ENCODE measurements at regions not wholly inside any gene's neighbourhood (a gene's known extent, or its start where the extent isn't known, plus 50 kb on each side); places are given as distances from the start of the nearest gene placed in this dataset.
A peak's percentile ranks its signal among the peaks of the same experiment; 100 is the strongest.

DNA sequence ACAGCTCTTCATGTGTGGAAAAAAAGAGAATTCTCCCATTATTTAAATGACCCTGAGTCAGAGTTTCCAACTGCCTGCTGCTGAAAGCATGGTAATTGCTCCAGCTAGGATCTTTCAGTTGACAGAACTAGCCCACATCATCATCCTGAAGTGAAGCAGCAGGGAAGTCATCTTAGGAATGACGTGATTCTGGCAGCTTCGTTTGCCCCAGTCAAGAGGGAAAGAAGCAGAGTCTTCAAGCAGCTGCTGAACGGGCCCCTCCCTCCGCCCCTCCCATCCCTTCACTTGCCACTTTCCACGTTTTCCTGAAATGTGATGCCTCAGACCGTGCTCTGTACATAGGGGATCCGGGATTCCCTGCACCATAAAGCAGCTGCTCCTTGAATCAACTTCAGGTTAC is 455.0 kb upstream of the TMEM132C start:
- DNase-seq (ENCODE audit: low read depth in 1 of 2, low spot score in 2 of 2) (peak in 1 of 2 experiments; percentile 5), FAIRE-seq (no peak)
- Histone ChIP-seq H2BK20ac (ENCODE audit: low read length) (no peak overlapping the region), H2BK12ac (ENCODE audit: low read depth, low read length) (no peak overlapping the region), H3K9me3 (ENCODE audit: insufficient read depth in 2 of 2, low read depth in 1 of 2, low read length in 1 of 2) (no peaks in the 10 kb centered on the region), H3K4me1 (replicated peaks in 1 of 4; ENCODE audit: control insufficient read depth in 3 of 4, insufficient read depth in 4 of 4, low read length in 3 of 4) (peaks cover 0 to 4% (median 2%) of the 10 kb centered on the region in 4 experiments; a peak in 1 of 7 replicates), H3K79me2 (ENCODE audit: control insufficient read depth in 1 of 2, insufficient read depth in 2 of 2, low read length in 2 of 2) (no peaks in the 10 kb centered on the region), H3K36me3 (ENCODE audit: control insufficient read depth in 2 of 4, insufficient read depth in 4 of 4, low read length in 3 of 4) (no peaks in the 10 kb centered on the region), H2AFZ (ENCODE audit: low read length) (peak overlapping the region; percentile 62; the same call in 1 of the 2 replicates), H2BK15ac (ENCODE audit: low read length) (no peak overlapping the region), H3K23ac (ENCODE audit: insufficient read length) (no peak overlapping the region), H3K23me2 (ENCODE audit: low read depth, low read length) (no peaks in the 10 kb centered on the region), H4K8ac (ENCODE audit: extremely low read depth, insufficient read depth, low read length) (no peak overlapping the region), H3K4me2 (ENCODE audit: insufficient read depth in 1 of 2, low read depth in 2 of 2, low read length in 2 of 2) (no peak overlapping the region), H3K9ac (replicated peaks in 1 of 4; ENCODE audit: extremely low read depth in 1 of 4, low read depth in 3 of 4, low read length in 3 of 4) (no peak overlapping the region), H3K27ac (ENCODE audit: low read depth, low read length) (no peak overlapping the region), H3K79me1 (ENCODE audit: low read depth, low read length) (no peaks in the 10 kb centered on the region), H4K5ac (ENCODE audit: insufficient read length, low read depth, low read length) (no peak overlapping the region), H3K27me3 (replicated peaks in 1 of 4; ENCODE audit: control insufficient read depth in 3 of 4, extremely low read depth in 1 of 4, insufficient read depth in 3 of 4, low read length in 3 of 4) (no peaks in the 10 kb centered on the region), H3K4ac (replicated peaks; ENCODE audit: insufficient read length, low read depth, low read length) (no peak overlapping the region), H4K91ac (replicated peaks; ENCODE audit: insufficient read length, low read length) (no peak overlapping the region), H2AK5ac (ENCODE audit: low read depth, low read length) (no peak overlapping the region), H3K14ac (ENCODE audit: insufficient read length) (no peak overlapping the region), H3K18ac (ENCODE audit: extremely low read depth, low read length) (no peak overlapping the region), H2BK5ac (ENCODE audit: low read depth, low read length) (no peak overlapping the region), H2BK120ac (replicated peaks; ENCODE audit: low read depth, low read length) (no peak overlapping the region), H3K56ac (replicated peaks; ENCODE audit: insufficient read length, low read depth, low read length) (no peak overlapping the region), H4K20me1 (replicated peaks in 1 of 2; ENCODE audit: control insufficient read depth in 1 of 2, insufficient read depth in 2 of 2, low read length in 2 of 2) (no peaks in the 10 kb centered on the region), H3K4me3 (ENCODE audit: extremely low read depth in 1 of 4, insufficient read depth in 2 of 4, low read depth in 3 of 4, low read length in 4 of 4) (no peak overlapping the region)
- 53% methylated on average over 7 of the region's 7 CpGs; no CpG with 5 or more reads in 1 of the 2 experiments for WGBS, 2 experiments (ENCODE audit: extremely low coverage in 1 of 2, insufficient coverage in 1 of 2, insufficient read length in 1 of 2, insufficient replicate concordance in 2 of 2, low coverage in 1 of 2, low lambda C conversion rate in 2 of 2, missing lambda C conversion rate in 1 of 2)
- CTCF ChIA-PET (ENCODE audit: partially characterized antibody): interaction anchor here (1.2 to 1.4 kb wide), 5 partner anchors 9 to 115 kb away, joined by 3 to 4 read pairs (median 3); no protein-coding TSS in a partner anchor
- TF ChIP-seq SIRT6 (IDR thresholded peaks at IDR 0.05; ENCODE audit: low read length) (no peak), HDAC2 (IDR thresholded peaks at IDR 0.05; ENCODE audit: borderline replicate concordance in 1 of 2, low read depth in 2 of 2, low read length in 2 of 2) (no peak), CBX5 (IDR thresholded peaks at IDR 0.05; ENCODE audit: low read depth, low read length) (no peak), SP4 (IDR thresholded peaks at IDR 0.05; ENCODE audit: low read length) (no peak), MAFK (IDR thresholded peaks at IDR 0.05; ENCODE audit: low read depth, low read length) (no peak), POU5F1 (IDR thresholded peaks at IDR 0.05; ENCODE audit: low read depth, low read length) (no peak), SUZ12 (IDR thresholded peaks at IDR 0.05; ENCODE audit: low read length) (no peak), SIN3A (conservative IDR thresholded peaks at IDR 0.05 in 1 of 2, IDR thresholded peaks at IDR 0.05 in 1 of 2; ENCODE audit: low read depth in 1 of 2, low read length in 2 of 2) (no peak)
- POLR2A ChIA-PET (ENCODE audit: partially characterized antibody): interaction anchor here (0.7 kb wide), 1 partner anchor 25 kb away, joined by 3 read pairs; no protein-coding TSS in a partner anchor
